ENCODE measurements at regions not wholly inside any gene's neighbourhood (a gene's known extent, or its start where the extent isn't known, plus 50 kb on each side); places are given as distances from the start of the nearest gene placed in this dataset.

DNA sequence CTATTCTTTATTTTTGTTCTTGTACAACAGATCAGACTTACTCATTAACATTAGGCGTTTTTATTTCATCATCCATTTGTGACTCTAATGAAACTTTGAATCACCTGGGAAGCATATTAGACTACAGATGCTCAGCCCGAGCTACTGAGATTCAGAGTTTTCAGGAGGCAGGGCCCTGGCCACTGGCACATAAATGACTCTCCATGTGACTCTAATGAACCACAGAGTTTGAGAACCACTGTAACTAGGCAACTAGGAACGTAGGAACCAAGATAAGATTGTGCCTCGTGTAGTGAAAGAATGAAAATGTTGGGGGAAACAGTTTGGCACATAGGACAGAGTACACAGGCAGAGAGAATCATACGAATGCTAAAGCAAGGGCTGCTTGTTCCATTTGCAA, 405.9 kb upstream of the BTBD3 start:
- TF ChIP-seq EZH2 (IDR thresholded peaks at IDR 0.05; ENCODE audit: borderline replicate concordance, insufficient read depth, low read length, poor library complexity, severe bottlenecking) = no peak
- TF ChIP-seq, protein P1, sequence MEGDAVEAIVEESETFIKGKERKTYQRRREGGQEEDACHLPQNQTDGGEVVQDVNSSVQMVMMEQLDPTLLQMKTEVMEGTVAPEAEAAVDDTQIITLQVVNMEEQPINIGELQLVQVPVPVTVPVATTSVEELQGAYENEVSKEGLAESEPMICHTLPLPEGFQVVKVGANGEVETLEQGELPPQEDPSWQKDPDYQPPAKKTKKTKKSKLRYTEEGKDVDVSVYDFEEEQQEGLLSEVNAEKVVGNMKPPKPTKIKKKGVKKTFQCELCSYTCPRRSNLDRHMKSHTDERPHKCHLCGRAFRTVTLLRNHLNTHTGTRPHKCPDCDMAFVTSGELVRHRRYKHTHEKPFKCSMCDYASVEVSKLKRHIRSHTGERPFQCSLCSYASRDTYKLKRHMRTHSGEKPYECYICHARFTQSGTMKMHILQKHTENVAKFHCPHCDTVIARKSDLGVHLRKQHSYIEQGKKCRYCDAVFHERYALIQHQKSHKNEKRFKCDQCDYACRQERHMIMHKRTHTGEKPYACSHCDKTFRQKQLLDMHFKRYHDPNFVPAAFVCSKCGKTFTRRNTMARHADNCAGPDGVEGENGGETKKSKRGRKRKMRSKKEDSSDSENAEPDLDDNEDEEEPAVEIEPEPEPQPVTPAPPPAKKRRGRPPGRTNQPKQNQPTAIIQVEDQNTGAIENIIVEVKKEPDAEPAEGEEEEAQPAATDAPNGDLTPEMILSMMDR (IDR thresholded peaks at IDR 0.05; ENCODE audit: poor library complexity, severe bottlenecking) = no peak
- no peak for TF ChIP-seq POLR2AphosphoS5 (IDR thresholded peaks at IDR 0.05)
- no peak for TF ChIP-seq EP300 (conservative IDR thresholded peaks at IDR 0.05; ENCODE audit: poor library complexity, severe bottlenecking)
- no peak for TF ChIP-seq TAF1 (IDR thresholded peaks at IDR 0.05; ENCODE audit: low read depth)

Measured in neural cell (in vitro differentiated cells).